Heart right ventricle (tissue), 16 donors: ENCODE measurements at regions not wholly inside any gene's neighbourhood (a gene's known extent, or its start where the extent isn't known, plus 50 kb on each side); places are given as distances from the start of the nearest gene placed in this dataset.

ENCODE experiments used
- ATAC-seq, 8 donors: fragments of 200-7000 bp; cut with Tn5 transposase; one replicate each; pipeline ENCODE4 v1.9.1; 2020; ENCODE audit warnings: mild to moderate bottlenecking in 8 of 8, moderate library complexity in 8 of 8, moderate number of reproducible peaks in 1 of 8
- DNase-seq, 2 donors: peaks; one replicate each; pipeline ENCODE4 v3.0.0-alpha.2; 2020
- H3K27ac ChIP-seq, 10 donors: fragments of 200-600 bp; sonication (generic) in 2 of 10; one replicate each; pipeline versions ENCODE4 v1.5.0 to v1.8.0; 2020 to 2022; ENCODE audit warnings: mild to moderate bottlenecking in 3 of 10
- H3K27me3 ChIP-seq, 7 donors: fragments of 200-600 bp; one replicate each; pipeline ENCODE4 v1.8.0; 2021 to 2022; ENCODE audit warnings: mild to moderate bottlenecking in 2 of 7
- H3K36me3 ChIP-seq, 9 donors: fragments of 200-600 bp; sonication (generic) in 1 of 9; one replicate each; pipeline versions ENCODE4 v1.5.0 to v1.8.0; 2020 to 2022; ENCODE audit warnings: mild to moderate bottlenecking in 2 of 9
- H3K4me1 ChIP-seq, 9 donors: fragments of 200-600 bp; sonication (generic) in 1 of 9; one replicate each; pipeline versions ENCODE4 v1.5.0 to v1.8.0; 2020 to 2022; ENCODE audit warnings: mild to moderate bottlenecking in 4 of 9
- H3K4me3 ChIP-seq, 10 donors: fragments of 200-600 bp; sonication (generic) in 2 of 10; one replicate each; pipeline versions ENCODE4 v1.5.0 to v1.8.0; 2020 to 2022; ENCODE audit warnings: mild to moderate bottlenecking in 7 of 10, moderate library complexity in 2 of 10
- H3K9me3 ChIP-seq, 11 donors: fragments of 200-600 bp in 10 of 11; sonication (generic) in 2 of 11; one replicate each; pipeline versions ENCODE4 v1.5.0 to v1.8.0; 2013 to 2022; ENCODE audit warnings: mild to moderate bottlenecking in 2 of 11, control low read depth in 1 of 11, moderate library complexity in 1 of 11
- CTCF ChIP-seq, 9 donors: fragments of 200-600 bp; sonication (generic) in 2 of 9; IDR thresholded peaks; one replicate each; pipeline versions ENCODE4 v1.5.0 to v1.8.0; 2021 to 2022; ENCODE audit warnings: antibody characterized with exemption in 9 of 9, mild to moderate bottlenecking in 5 of 9, moderate library complexity in 1 of 9
- WGBS, 2 donors: extraction: QIAGEN DNeasy Blood & Tissue Kit; methylation state at CpG; one replicate each; pipeline ENCODE4 v1.1.7; 2013; ENCODE audit warnings: inconsistent platforms in 1 of 2; 5-methylcytosine and 5-hydroxymethylcytosine counted together
- intact Hi-C, 10 donors: fragments of 100-400 bp; cut with DNase I; formaldehyde crosslinking; loops; one replicate each; pipeline versions ENCODE4 v1.11.1 to v1.14.2; 2022
- donor health status: Arrhythmogenic right ventricular cardiomyopathy.
- donor health status: ischemic (EF 13 %, LVEDD 7.1; RV severe dilation, severe dysfunction).
- donor health status: healthy with polysubstance abuse.
- donor health status: DM: no; HTN: yes; CAD: no.
- donor health status: DM: no; HTN: no; CAD: no.
- donor health status: ischemic (EF 25% LVEDD 6.9; RV normal size, moderate dysfunction).
- donor health status: ischemic (EF 25% LVEDD 5.7; RV mildly dilated, moderate dysfunction).
- donor health status: healthy.
- donor health status: DM: yes; HTN: yes; CAD: no.
- donor health status: Ischemic cardiomyopathy.
- donor health status: ischemic (EF 35%, LVEDD 5.7; RV mildly dilated, moderate dysfunction).
- donor health status: nonischemic (EF 11% LVEDD 7.7; RV severe dilation, severe dysfunction).
- donor health status: DM: yes; HTN: yes; CAD: no.
- donor health status: PGD.
- donor health status: ischemic (EF 29% LVEDD 5.4; RV normal size, mild dysfunction).
- donor health status: nonischemic (EF 23%, LVEDD 6.1; RV moderate dilation, normal function).

- no peak for DNase-seq
- Histone ChIP-seq H3K27ac (no peak overlapping the region), H3K4me1 (no peaks in the 10 kb centered on the region), H3K4me3 (no peak overlapping the region), H3K36me3 (no peaks in the 10 kb centered on the region), H3K9me3 (peaks cover 0 to 3% (median 0%) of the 10 kb centered on the region in 11 donors), H3K27me3 (no peaks in the 10 kb centered on the region)
- TF ChIP-seq CTCF (IDR thresholded peaks at IDR 0.05): no peak
- intact Hi-C loops: no loop called here
- ATAC-seq: no peak
- WGBS, 2 donors: 63 to 74% methylated on average over 1 of the region's 1 CpG
Measured at GRCh38 chr11:91258876-91259275, 965.7 kb upstream of the FAT3 start.

- no peak overlapping the region for H3K27ac ChIP-seq
- DNase-seq (no peak), ATAC-seq (no peak)
- H3K9me3 ChIP-seq: peaks cover 0 to 3% (median 0%) of the 10 kb centered on the region in 11 donors
- H3K36me3 ChIP-seq: no peaks in the 10 kb centered on the region
- no peaks in the 10 kb centered on the region for H3K4me1 ChIP-seq
- intact Hi-C loops: no loop called here
- no peak overlapping the region for H3K4me3 ChIP-seq
- 30 to 41% methylated on average over 1 of the region's 1 CpG for WGBS, 2 donors
- no peak for TF ChIP-seq CTCF (IDR thresholded peaks at IDR 0.05)
- no peaks in the 10 kb centered on the region for H3K27me3 ChIP-seq
Measured at GRCh38 chr11:91257667-91258066, 967.0 kb upstream of the FAT3 start.

- Histone ChIP-seq H3K36me3 (no peaks in the 10 kb centered on the region), H3K4me1 (no peaks in the 10 kb centered on the region), H3K4me3 (no peak overlapping the region), H3K27me3 (no peaks in the 10 kb centered on the region), H3K27ac (no peak overlapping the region), H3K9me3 (peaks cover 0 to 9% (median 0%) of the 10 kb centered on the region in 11 donors)
- intact Hi-C loops: loop anchor here in 4 of 10 donors (5.0 to 10.0 kb wide), 4 partner anchors 204 to 301 kb away; no protein-coding TSS in a partner anchor
- WGBS, 2 donors: 9 to 12% methylated on average over 4 of the region's 4 CpGs
- TF ChIP-seq CTCF (IDR thresholded peaks at IDR 0.05): peak; percentile 17 to 78 (median 67)
- ATAC-seq (no peak), DNase-seq (peak in 1 of 2 donors; percentile 9)
Measured at GRCh38 chr11:91248199-91248807, 976.3 kb upstream of the FAT3 start.

- Histone ChIP-seq H3K27ac (no peak overlapping the region), H3K4me3 (no peak overlapping the region), H3K27me3 (no peaks in the 10 kb centered on the region), H3K36me3 (no peaks in the 10 kb centered on the region), H3K4me1 (no peaks in the 10 kb centered on the region), H3K9me3 (peaks cover 0 to 4% (median 0%) of the 10 kb centered on the region in 11 donors)
- ATAC-seq (no peak), DNase-seq (no peak)
- 73 to 77% methylated on average over 5 of the region's 5 CpGs for WGBS, 2 donors
- intact Hi-C loops: loop anchor here in 4 of 10 donors (5.0 to 10.0 kb wide), 4 partner anchors 202 to 300 kb away; no protein-coding TSS in a partner anchor
- no peak for TF ChIP-seq CTCF (IDR thresholded peaks at IDR 0.05)
Measured at GRCh38 chr11:91247009-91247735, 977.4 kb upstream of the FAT3 start.
